OCI-LY1 (cell line): ENCODE measurements at regions not wholly inside any gene's neighbourhood (a gene's known extent, or its start where the extent isn't known, plus 50 kb on each side); places are given as distances from the start of the nearest gene placed in this dataset.

Source experiments
- H2AFZ ChIP-seq: fragments of 200-600 bp; sonication (generic), shearing (Covaris generic); 2 replicates; pipeline ENCODE4 v1.6.0; 2014; ENCODE audit warnings: antibody characterized with exemption, mild to moderate bottlenecking, low read length
- H3F3A ChIP-seq: fragments of 200-600 bp; sonication (generic), shearing (Covaris generic); 2 replicates; pipeline ENCODE4 v1.6.0; 2014; ENCODE audit warnings: mild to moderate bottlenecking, antibody characterized with exemption, low read length, moderate library complexity; ENCODE audit not compliant: insufficient read depth
- H3K27ac ChIP-seq: fragments of 200-600 bp; sonication (generic); 2 replicates; pipeline ENCODE4 v1.5.1; 2014; ENCODE audit warnings: low read length, mixed run types, mild to moderate bottlenecking, low read depth; ENCODE audit not compliant: poor library complexity, severe bottlenecking
- H3K27me3 ChIP-seq: fragments of 200-600 bp; sonication (generic); 2 replicates; pipeline ENCODE4 v1.6.0; 2014; ENCODE audit warnings: antibody characterized with exemption, mild to moderate bottlenecking, low read length, moderate library complexity; ENCODE audit not compliant: insufficient read depth
- H3K36me3 ChIP-seq: fragments of 200-600 bp; sonication (generic); 2 replicates; pipeline ENCODE4 v1.6.1; 2014; ENCODE audit warnings: mild to moderate bottlenecking, antibody characterized with exemption, low read length, moderate library complexity, mixed read lengths; ENCODE audit not compliant: insufficient read depth
- H3K4me1 ChIP-seq: fragments of 200-600 bp; sonication (generic); 2 replicates; pipeline ENCODE4 v1.5.1; 2014; ENCODE audit warnings: mild to moderate bottlenecking, low read length, moderate library complexity; ENCODE audit not compliant: insufficient read depth, severe bottlenecking
- H3K4me2 ChIP-seq: fragments of 200-600 bp; sonication (generic), shearing (Covaris generic); 2 replicates; pipeline ENCODE4 v1.6.1; 2014; ENCODE audit warnings: low read length
- H3K4me3 ChIP-seq: fragments of 200-600 bp; sonication (generic); 2 replicates; pipeline ENCODE4 v1.5.1; 2014; ENCODE audit warnings: low read length, low read depth, mild to moderate bottlenecking, mixed read lengths; ENCODE audit not compliant: poor library complexity, severe bottlenecking
- H3K79me2 ChIP-seq: fragments of 200-600 bp; shearing (Covaris generic); 2 replicates; pipeline ENCODE4 v1.6.1; 2016; ENCODE audit warnings: mixed run types, low read length, mixed read lengths; ENCODE audit not compliant: insufficient read depth
- H3K9ac ChIP-seq: fragments of 200-600 bp; sonication (generic), shearing (Covaris generic); 2 replicates; pipeline ENCODE4 v1.6.1; 2014; ENCODE audit warnings: mild to moderate bottlenecking, low read length, mixed read lengths
- H3K9me2 ChIP-seq: fragments of 200-600 bp; sonication (generic), shearing (Covaris generic); 2 replicates; pipeline ENCODE4 v1.6.1; 2014; ENCODE audit warnings: low read depth, mild to moderate bottlenecking, low read length, mixed read lengths
- H3K9me3 ChIP-seq: fragments of 200-600 bp; shearing (Covaris generic); 2 replicates; pipeline ENCODE4 v1.6.1; 2014; ENCODE audit warnings: low read length, mixed read lengths
- H4K20me1 ChIP-seq: fragments of 200-600 bp; sonication (generic), shearing (Covaris generic); 2 replicates; pipeline ENCODE4 v1.6.0; 2016; ENCODE audit warnings: mild to moderate bottlenecking, low read length; ENCODE audit not compliant: insufficient read depth
- CTCF ChIP-seq: fragments of 200-600 bp; sonication (generic), shearing (Covaris generic); IDR thresholded peaks from 2 replicates; pipeline ENCODE4 v1.5.1; 2017; ENCODE audit warnings: mild to moderate bottlenecking, antibody characterized with exemption, low read length, moderate library complexity, mixed read lengths
- EZH2 ChIP-seq: fragments of 200-600 bp; sonication (generic), shearing (Covaris generic); IDR thresholded peaks from 2 replicates; pipeline ENCODE4 v1.8.0; 2017; ENCODE audit warnings: borderline replicate concordance, mixed run types, mild to moderate bottlenecking, antibody characterized with exemption, low read length, moderate library complexity, mixed read lengths

GRCh38 chr3:30341851-30342250 lies 264.6 kb upstream of the TGFBR2 start:
- Histone ChIP-seq H3K9me2 (no peaks in the 10 kb centered on the region), H3F3A (no peaks in the 10 kb centered on the region), H3K79me2 (no peaks in the 10 kb centered on the region), H3K4me3 (no peak overlapping the region), H2AFZ (no peak overlapping the region), H4K20me1 (no peaks in the 10 kb centered on the region), H3K36me3 (no peaks in the 10 kb centered on the region), H3K27me3 (no peaks in the 10 kb centered on the region), H3K4me1 (no peaks in the 10 kb centered on the region), H3K27ac (no peak overlapping the region), H3K4me2 (no peak overlapping the region), H3K9me3 (no peaks in the 10 kb centered on the region), H3K9ac (no peak overlapping the region)
- TF ChIP-seq CTCF (no peak), EZH2 (no peak)

GRCh38 chr3:30342318-30343060 lies 263.9 kb upstream of the TGFBR2 start:
- Histone ChIP-seq H3K4me3 (no peak overlapping the region), H4K20me1 (no peaks in the 10 kb centered on the region), H3K9ac (no peak overlapping the region), H3K4me2 (no peak overlapping the region), H3K79me2 (no peaks in the 10 kb centered on the region), H2AFZ (no peak overlapping the region), H3F3A (no peaks in the 10 kb centered on the region), H3K27me3 (no peaks in the 10 kb centered on the region), H3K9me3 (no peaks in the 10 kb centered on the region), H3K36me3 (no peaks in the 10 kb centered on the region), H3K9me2 (no peaks in the 10 kb centered on the region), H3K27ac (no peak overlapping the region), H3K4me1 (no peaks in the 10 kb centered on the region)
- TF ChIP-seq CTCF = no peak

- Histone ChIP-seq H3K9me3 (no peaks in the 10 kb centered on the region), H4K20me1 (no peaks in the 10 kb centered on the region), H3K27me3 (no peaks in the 10 kb centered on the region), H3K4me2 (no peak overlapping the region), H3K4me1 (no peaks in the 10 kb centered on the region), H3K9me2 (no peaks in the 10 kb centered on the region), H3K79me2 (no peaks in the 10 kb centered on the region), H3F3A (no peaks in the 10 kb centered on the region), H3K9ac (no peak overlapping the region), H2AFZ (no peak overlapping the region), H3K27ac (no peak overlapping the region), H3K4me3 (no peak overlapping the region), H3K36me3 (no peaks in the 10 kb centered on the region)
- TF ChIP-seq EZH2 = no peak
Observed at GRCh38 chr3:30343067-30343831, 263.2 kb upstream of the TGFBR2 start.
